ENCODE measurements at regions not wholly inside any gene's neighbourhood (a gene's known extent, or its start where the extent isn't known, plus 50 kb on each side); places are given as distances from the start of the nearest gene placed in this dataset.

DNA sequence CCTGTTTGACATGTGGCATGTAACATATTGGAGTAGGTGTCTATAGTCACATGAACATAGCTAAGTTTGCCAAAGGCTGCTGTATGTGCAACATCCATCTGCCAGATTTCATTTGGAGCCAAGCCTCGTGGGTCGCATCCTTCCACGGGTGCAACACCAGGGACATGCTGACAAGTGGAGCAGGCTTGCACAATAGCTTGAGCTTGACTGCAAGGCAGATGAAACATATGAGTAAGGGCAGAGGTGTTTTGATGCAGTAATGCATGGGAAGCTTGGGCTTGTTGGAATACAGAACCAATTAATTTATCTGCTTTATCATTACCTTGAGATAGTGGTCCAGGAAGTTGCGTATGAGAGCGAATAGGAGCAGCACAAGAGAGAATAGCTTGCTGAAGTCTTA, 74.1 kb upstream of the BTN3A2 start:
- no peak overlapping the region for H3K27ac ChIP-seq
- DNase-seq: no peak
- H3K27me3 ChIP-seq (replicated peaks): no peaks in the 10 kb centered on the region
- TF ChIP-seq, protein P1, sequence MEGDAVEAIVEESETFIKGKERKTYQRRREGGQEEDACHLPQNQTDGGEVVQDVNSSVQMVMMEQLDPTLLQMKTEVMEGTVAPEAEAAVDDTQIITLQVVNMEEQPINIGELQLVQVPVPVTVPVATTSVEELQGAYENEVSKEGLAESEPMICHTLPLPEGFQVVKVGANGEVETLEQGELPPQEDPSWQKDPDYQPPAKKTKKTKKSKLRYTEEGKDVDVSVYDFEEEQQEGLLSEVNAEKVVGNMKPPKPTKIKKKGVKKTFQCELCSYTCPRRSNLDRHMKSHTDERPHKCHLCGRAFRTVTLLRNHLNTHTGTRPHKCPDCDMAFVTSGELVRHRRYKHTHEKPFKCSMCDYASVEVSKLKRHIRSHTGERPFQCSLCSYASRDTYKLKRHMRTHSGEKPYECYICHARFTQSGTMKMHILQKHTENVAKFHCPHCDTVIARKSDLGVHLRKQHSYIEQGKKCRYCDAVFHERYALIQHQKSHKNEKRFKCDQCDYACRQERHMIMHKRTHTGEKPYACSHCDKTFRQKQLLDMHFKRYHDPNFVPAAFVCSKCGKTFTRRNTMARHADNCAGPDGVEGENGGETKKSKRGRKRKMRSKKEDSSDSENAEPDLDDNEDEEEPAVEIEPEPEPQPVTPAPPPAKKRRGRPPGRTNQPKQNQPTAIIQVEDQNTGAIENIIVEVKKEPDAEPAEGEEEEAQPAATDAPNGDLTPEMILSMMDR (IDR thresholded peaks at IDR 0.05; ENCODE audit: low read depth, low read length, missing control alignments): no peak
- no peaks in the 10 kb centered on the region for H3K36me3 ChIP-seq (replicated peaks)
- in situ Hi-C loops (cut with HindIII; ENCODE audit: low pct_ligation_motif_present, low sequenced_read_pairs): no loop called here
- no peak overlapping the region for H3K4me3 ChIP-seq (ENCODE audit: low read depth, low read length)

DNA sequence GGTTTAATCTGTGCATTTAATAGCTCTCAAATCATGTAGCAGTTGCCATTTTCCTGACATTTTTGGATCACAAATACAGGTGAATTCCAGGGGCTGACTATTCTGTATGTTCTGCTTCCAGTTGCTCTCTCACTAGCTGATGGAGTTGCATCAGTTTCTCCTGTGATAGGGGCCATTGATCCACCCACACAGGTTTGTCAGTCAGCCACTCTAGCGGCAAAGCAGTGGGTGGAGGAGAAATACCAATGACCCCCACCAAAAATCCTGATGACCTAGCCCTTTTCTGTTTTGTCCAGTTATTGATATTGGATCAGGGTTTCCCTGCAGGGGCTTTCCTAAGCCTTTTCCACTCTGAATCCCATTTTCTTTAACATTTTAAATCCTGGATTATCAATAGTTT, 72.3 kb upstream of the BTN3A2 start:
- in situ Hi-C loops (cut with HindIII; ENCODE audit: low pct_ligation_motif_present, low sequenced_read_pairs): no loop called here
- no peak overlapping the region for H3K4me3 ChIP-seq (ENCODE audit: low read depth, low read length)
- H3K36me3 ChIP-seq (replicated peaks): no peaks in the 10 kb centered on the region
- H3K27me3 ChIP-seq (replicated peaks): no peaks in the 10 kb centered on the region
- H3K27ac ChIP-seq: no peak overlapping the region
- TF ChIP-seq, protein P1 (IDR thresholded peaks at IDR 0.05; ENCODE audit: low read depth, low read length, missing control alignments): no peak
- no peak for DNase-seq

DNA sequence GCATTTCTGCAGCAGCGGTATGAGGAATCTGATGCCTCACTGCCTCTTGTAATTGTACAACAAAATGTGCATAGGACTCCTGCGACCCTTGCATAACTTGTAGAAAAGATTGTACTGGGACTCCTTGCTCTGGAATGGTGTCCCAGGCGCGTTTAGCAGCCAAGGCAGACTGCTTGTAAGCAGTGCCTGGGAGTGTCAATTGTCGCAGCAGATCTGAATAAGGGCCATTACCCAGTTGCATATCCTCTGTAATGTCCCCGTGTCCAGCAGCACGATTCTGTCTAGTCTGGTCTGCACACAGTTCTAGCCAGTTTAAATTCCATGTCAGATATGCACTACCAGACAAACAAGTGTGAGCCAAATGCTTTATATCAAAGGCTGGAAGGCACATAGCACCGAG, 70.7 kb upstream of the BTN3A2 start:
- Histone ChIP-seq H3K27me3 (replicated peaks) (no peaks in the 10 kb centered on the region), H3K27ac (no peak overlapping the region), H3K4me3 (ENCODE audit: low read depth, low read length) (no peak overlapping the region), H3K36me3 (replicated peaks) (no peaks in the 10 kb centered on the region)
- in situ Hi-C loops (cut with HindIII; ENCODE audit: low pct_ligation_motif_present, low sequenced_read_pairs): no loop called here
- TF ChIP-seq, protein P1 (IDR thresholded peaks at IDR 0.05; ENCODE audit: low read depth, low read length, missing control alignments): no peak
- no peak for DNase-seq

DNA sequence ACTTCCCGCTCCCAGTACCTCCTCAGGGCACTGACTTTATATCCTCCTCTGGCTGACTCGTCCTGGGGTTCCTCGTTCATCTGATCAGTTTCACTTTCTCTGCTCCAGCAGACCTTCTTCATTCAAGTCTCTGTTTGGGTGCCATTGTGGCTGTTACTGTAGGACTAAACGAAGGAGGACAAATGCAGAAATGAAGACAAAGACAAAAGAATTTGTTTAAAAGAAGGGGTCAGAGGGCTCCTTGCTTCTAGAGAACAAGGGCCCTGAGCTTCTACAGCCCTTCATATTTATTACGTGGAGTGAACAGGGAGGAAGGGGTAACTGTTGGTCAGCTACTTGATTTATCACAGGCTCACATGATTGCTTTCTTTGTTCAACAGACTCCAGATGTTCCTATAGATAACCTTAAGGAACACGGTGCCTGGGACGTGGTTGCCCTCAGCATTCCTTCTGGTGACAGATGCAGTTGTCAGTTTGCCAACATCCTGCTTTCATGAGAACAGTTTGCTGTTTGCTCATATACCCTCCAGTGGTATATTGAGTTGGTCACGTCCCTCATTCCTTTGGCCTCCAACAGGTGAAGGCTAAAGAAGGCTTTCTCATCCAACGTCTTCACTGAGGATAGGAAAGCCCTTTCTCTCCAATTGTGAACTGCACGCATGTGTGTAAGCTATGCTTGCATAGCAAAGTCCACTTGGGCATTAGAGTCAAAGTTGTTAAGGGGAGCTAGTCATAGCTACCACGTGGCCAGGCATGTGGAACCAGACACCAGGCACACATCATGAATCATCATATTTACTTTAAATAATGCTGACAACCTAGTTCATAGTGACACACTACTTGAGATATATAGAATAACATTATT, 69.1 kb upstream of the BTN3A2 start:
- peak; percentile 93 for DNase-seq
- in situ Hi-C loops (cut with HindIII; ENCODE audit: low pct_ligation_motif_present, low sequenced_read_pairs): no loop called here
- Histone ChIP-seq H3K27ac (peak overlapping the region; percentile 88), H3K4me3 (ENCODE audit: low read depth, low read length) (peak overlapping the region; percentile 18), H3K27me3 (replicated peaks) (no peaks in the 10 kb centered on the region), H3K36me3 (replicated peaks) (no peaks in the 10 kb centered on the region)
- TF ChIP-seq, protein P1 (IDR thresholded peaks at IDR 0.05; ENCODE audit: low read depth, low read length, missing control alignments): no peak

DNA sequence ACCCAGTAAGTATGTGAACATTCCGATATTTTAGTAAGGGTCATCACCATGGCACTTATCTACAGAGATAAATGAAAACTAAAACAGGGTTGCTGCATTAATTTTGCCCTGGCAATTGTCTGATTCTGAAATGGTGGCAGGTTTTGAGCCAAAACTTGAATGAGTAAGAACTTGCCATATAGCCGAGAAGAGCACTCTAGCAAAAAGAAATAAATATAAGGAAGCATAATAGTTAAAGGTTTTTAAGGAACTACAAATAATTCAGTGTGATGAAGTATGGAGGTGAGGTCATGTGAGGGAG, 68.5 kb upstream of the BTN3A2 start:
- DNase-seq: no peak
- Histone ChIP-seq H3K27ac (peak overlapping the region; percentile 88), H3K27me3 (replicated peaks) (no peaks in the 10 kb centered on the region), H3K36me3 (replicated peaks) (no peaks in the 10 kb centered on the region), H3K4me3 (ENCODE audit: low read depth, low read length) (no peak overlapping the region)
- in situ Hi-C loops (cut with HindIII; ENCODE audit: low pct_ligation_motif_present, low sequenced_read_pairs): no loop called here
- TF ChIP-seq, protein P1 (IDR thresholded peaks at IDR 0.05; ENCODE audit: low read depth, low read length, missing control alignments): no peak
